Type B pancreatic cell (in vitro differentiated cells): ENCODE measurements at regions not wholly inside any gene's neighbourhood (a gene's known extent, or its start where the extent isn't known, plus 50 kb on each side); places are given as distances from the start of the nearest gene placed in this dataset.

Experiments used
- DNase-seq: peaks from one replicate; pipeline ENCODE4 v3.0.0; 2021; ENCODE audit warnings: mixed read lengths; ENCODE audit not compliant: unreplicated experiment; ENCODE audit errors: extremely low spot score
- H3K27ac Mint-ChIP-seq: 2 replicates; pipeline ENCODE4 v1.8.0; 2021; ENCODE audit warnings: mild to moderate bottlenecking, mixed read lengths
- H3K27me3 Mint-ChIP-seq: 2 replicates; pipeline ENCODE4 v1.8.0; 2021; ENCODE audit warnings: mixed read lengths
- H3K36me3 Mint-ChIP-seq: 2 replicates; pipeline ENCODE4 v1.8.0; 2021; ENCODE audit warnings: mixed read lengths
- H3K4me1 Mint-ChIP-seq: one replicate; pipeline ENCODE4 v1.8.0; 2021; ENCODE audit warnings: mixed read lengths; ENCODE audit not compliant: unreplicated experiment
- H3K4me3 Mint-ChIP-seq: 2 replicates; pipeline ENCODE4 v1.8.0; 2021; ENCODE audit warnings: mild to moderate bottlenecking, mixed read lengths
- H3K9me3 Mint-ChIP-seq: 2 replicates; pipeline ENCODE4 v1.8.0; 2021; ENCODE audit warnings: mixed read lengths
- CTCF ChIP-seq: fragments of 200-600 bp; sonication (generic); conservative IDR thresholded peaks from 2 replicates; pipeline ENCODE4 v1.5.0; 2021; ENCODE audit warnings: antibody characterized with exemption, mild to moderate bottlenecking

GRCh38 chr1:96011606-96012005, 710.0 kb upstream of the PTBP2 start:
- TF ChIP-seq CTCF = no peak
- H3K4me1 Mint-ChIP-seq = peaks cover 12% of the 10 kb centered on the region
- H3K9me3 Mint-ChIP-seq = no peaks in the 10 kb centered on the region
- no peak for DNase-seq
- no peak overlapping the region for H3K4me3 Mint-ChIP-seq
- no peaks in the 10 kb centered on the region for H3K27me3 Mint-ChIP-seq
- no peak overlapping the region for H3K27ac Mint-ChIP-seq
- H3K36me3 Mint-ChIP-seq = no peaks in the 10 kb centered on the region

GRCh38 chr1:96016219-96016618, 705.4 kb upstream of the PTBP2 start:
- Mint-ChIP-seq H3K4me3 (no peak overlapping the region), H3K4me1 (no peaks in the 10 kb centered on the region), H3K27ac (no peak overlapping the region), H3K36me3 (no peaks in the 10 kb centered on the region), H3K27me3 (no peaks in the 10 kb centered on the region), H3K9me3 (no peaks in the 10 kb centered on the region)
- no peak for TF ChIP-seq CTCF
- no peak for DNase-seq

DNA sequence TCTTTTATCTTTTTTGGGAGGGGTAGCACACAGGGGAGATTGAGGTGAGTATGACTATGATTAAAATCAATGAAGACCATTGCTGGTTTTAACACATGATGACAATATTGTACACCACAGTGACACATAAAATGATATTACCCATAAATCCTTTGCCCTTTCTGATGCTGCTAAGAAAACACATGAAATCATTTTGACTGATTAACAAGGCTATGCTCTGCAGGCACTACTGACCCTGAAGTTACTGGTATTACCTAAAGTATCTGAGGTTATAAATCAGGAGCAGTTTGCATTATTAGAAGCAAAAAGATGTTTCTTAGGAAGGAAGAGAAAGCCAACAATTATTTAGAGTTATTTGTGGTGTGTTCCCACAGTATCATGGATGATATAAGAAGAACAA, 701.2 kb upstream of the PTBP2 start:
- H3K4me1 Mint-ChIP-seq = no peaks in the 10 kb centered on the region
- no peak for TF ChIP-seq CTCF
- no peak for DNase-seq
- H3K4me3 Mint-ChIP-seq = no peak overlapping the region
- H3K27me3 Mint-ChIP-seq = no peaks in the 10 kb centered on the region
- H3K36me3 Mint-ChIP-seq = no peaks in the 10 kb centered on the region
- H3K27ac Mint-ChIP-seq = no peak overlapping the region
- H3K9me3 Mint-ChIP-seq = no peaks in the 10 kb centered on the region

DNA sequence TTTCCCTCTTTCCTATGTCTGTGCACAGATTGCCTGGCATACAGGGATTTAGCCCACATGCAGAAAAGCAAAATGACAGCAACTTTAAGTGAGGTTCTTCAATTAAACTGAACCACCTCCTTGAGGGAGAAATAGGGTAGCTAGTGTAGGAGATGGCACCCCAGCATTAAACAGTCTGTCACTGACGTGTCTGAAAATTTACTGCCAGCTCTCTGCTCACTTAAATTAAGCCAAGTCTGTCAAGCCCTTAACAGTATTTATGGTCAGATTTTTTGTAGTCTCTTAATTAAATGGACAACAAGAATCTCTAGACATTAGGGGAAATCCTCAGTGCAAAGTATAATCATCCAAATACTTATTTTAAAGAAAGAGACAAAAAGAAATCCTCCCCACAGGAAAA, 696.5 kb upstream of the PTBP2 start:
- H3K4me3 Mint-ChIP-seq = no peak overlapping the region
- H3K36me3 Mint-ChIP-seq = no peaks in the 10 kb centered on the region
- no peaks in the 10 kb centered on the region for H3K27me3 Mint-ChIP-seq
- H3K4me1 Mint-ChIP-seq = no peaks in the 10 kb centered on the region
- peaks cover 4% of the 10 kb centered on the region for H3K9me3 Mint-ChIP-seq
- no peak overlapping the region for H3K27ac Mint-ChIP-seq
- no peak for TF ChIP-seq CTCF
- DNase-seq = no peak

GRCh38 chr1:96028071-96028470, 693.5 kb upstream of the PTBP2 start:
- H3K36me3 Mint-ChIP-seq = no peaks in the 10 kb centered on the region
- no peak overlapping the region for H3K4me3 Mint-ChIP-seq
- no peak overlapping the region for H3K27ac Mint-ChIP-seq
- peaks cover 4% of the 10 kb centered on the region for H3K9me3 Mint-ChIP-seq
- no peaks in the 10 kb centered on the region for H3K4me1 Mint-ChIP-seq
- no peak for TF ChIP-seq CTCF
- H3K27me3 Mint-ChIP-seq = no peaks in the 10 kb centered on the region
- no peak for DNase-seq

- peaks cover 4% of the 10 kb centered on the region for H3K9me3 Mint-ChIP-seq
- H3K36me3 Mint-ChIP-seq = no peaks in the 10 kb centered on the region
- no peak overlapping the region for H3K27ac Mint-ChIP-seq
- DNase-seq = no peak
- H3K27me3 Mint-ChIP-seq = no peaks in the 10 kb centered on the region
- no peak for TF ChIP-seq CTCF
- H3K4me3 Mint-ChIP-seq = no peak overlapping the region
- no peaks in the 10 kb centered on the region for H3K4me1 Mint-ChIP-seq
These were observed 691.3 kb upstream of the PTBP2 start for GRCh38 chr1:96030312-96030711.
